ENCODE measurements at regions not wholly inside any gene's neighbourhood (a gene's known extent, or its start where the extent isn't known, plus 50 kb on each side); places are given as distances from the start of the nearest gene placed in this dataset.

- DNase-seq (ENCODE audit: low spot score), result no peak
These were observed 58.7 kb downstream of the OTOL1 start for GRCh38 chr3:161555320-161555719.

GRCh38 chr3:161556533-161556932 is 59.9 kb downstream of the OTOL1 start:
- no peak for DNase-seq (ENCODE audit: low spot score)

DNA sequence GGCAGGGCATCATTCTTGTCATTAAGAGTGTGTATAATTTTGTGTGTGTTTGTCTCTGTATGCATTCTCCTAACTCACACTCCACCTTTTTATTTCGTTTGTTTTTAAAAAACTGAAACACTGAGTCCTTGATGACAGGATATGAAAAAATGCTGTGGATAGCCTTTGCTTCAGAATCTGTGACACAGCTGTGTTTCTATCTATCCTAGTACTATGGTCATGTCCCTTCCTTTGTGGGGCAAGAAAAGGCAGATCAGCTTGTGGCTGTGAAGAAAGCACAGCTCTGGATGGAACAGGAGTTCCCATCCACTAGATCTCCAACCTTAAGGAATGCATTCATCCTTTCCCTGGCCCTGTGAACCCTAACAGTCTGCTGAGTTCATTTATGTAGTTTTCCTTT is 60.3 kb downstream of the OTOL1 start:
- no peak for DNase-seq (ENCODE audit: low spot score)

DNA sequence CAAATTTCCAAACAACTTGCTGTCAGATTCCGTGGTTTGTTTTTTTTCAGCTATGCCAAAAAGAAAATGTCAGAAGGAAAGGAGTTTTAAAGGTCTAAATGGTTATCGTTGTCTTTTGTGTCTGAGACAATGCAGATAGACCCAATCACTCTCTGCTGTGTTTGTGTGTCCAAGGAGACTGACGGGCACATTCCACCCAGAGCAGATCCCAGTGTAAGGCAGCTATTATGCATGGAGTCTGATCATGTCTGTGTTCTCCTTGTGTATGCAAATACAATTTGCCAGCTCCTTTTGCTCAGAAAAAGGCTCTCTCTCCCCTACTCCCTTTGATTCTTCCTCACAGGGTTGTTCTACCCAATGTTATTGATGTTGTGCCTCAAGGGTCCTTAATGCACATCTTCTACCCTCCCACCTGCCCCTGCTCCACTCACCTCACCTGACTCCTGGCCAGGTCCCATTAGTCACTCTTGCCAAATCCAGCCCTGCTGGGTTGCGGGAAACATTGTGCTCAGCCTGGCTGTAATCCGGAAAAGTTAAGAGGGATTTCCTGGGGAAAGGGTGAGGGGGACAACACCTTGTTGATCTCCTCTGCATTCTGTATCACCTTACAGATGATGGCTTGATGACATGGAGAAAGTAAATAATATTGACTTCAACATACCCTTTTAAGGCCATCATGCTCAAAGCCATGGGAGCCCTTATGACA is 61.0 kb downstream of the OTOL1 start:
- DNase-seq (ENCODE audit: low spot score), result no peak

DNA sequence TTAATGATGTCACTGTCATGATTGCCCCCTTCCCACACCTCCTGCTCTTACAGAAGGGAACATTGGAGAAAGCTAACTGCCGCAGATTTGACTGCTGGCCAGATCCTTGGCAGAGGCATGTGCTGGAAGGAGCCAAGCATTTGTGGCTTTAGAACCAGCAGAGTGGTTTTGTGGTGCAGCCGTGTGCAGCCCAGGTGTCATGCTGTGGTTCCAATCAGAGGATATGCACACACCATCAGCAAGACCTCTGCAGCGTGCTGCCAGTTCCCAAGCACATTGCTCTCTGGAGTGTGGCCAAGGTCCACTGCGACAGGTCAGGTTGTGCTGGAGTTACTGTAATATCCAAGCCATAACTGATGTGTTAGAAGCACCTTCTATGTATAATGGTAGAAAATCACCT is 61.6 kb downstream of the OTOL1 start:
- DNase-seq (ENCODE audit: low spot score), result no peak

GRCh38 chr3:161559177-161559998 is 62.8 kb downstream of the OTOL1 start:
- DNase-seq (ENCODE audit: low spot score), result peak; percentile 37

DNA sequence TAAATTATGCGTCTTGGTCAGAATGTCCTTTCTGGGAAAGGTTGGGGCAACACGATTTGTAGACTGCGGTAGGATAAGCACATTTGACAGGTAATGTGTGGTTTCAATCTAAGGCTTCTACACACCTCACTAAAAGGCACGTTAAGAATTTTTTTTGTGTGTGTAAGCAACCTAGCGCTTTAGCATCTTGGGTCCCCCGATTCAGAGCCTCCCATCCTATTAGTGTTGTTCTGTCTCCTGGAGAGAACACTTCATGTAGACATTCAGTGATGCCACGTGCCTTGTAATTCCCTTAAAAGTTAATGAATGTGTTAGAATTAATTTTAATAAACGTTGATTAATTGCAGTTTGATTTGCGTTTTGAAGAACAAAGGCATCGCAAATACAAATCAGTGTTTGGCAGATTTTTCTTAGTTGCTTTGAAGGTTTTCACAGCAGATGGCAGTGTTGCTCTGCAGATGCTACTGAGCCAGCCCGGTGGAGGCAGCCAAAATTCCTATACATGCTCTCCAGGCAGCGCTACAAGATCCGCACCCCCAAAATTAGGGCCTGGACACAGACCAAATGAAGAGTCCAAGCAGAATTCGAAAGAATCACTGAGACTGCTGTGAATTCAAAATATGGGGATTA is 63.5 kb downstream of the OTOL1 start:
- DNase-seq (ENCODE audit: low spot score), result peak; percentile 53

GRCh38 chr3:161567577-161568361 is 71.2 kb downstream of the OTOL1 start:
- DNase-seq (ENCODE audit: low spot score), result peak; percentile 73

- no peak for DNase-seq (ENCODE audit: low spot score)
These were observed 72.1 kb downstream of the OTOL1 start for GRCh38 chr3:161568671-161569070.

- DNase-seq (ENCODE audit: low spot score), result no peak
These were observed 75.3 kb downstream of the OTOL1 start for GRCh38 chr3:161571951-161572350.

DNA sequence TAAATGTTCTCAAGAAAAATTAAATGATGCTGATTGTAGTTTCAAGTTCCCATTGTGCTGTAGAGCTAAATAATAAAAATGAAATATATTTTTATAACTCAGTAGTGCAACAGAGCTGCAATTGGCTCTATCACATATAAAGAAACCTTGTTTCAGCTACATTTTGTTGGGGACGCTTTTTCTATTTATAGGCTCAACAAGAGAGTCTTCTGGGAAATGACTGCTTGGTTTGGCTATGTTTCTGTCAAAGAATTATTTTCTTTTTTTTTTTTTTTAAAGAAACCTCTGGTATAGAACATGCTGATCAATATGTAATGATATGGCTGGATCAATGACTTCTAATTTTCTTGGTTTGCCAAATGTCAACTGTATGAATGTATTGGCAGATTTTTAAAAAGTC is 76.5 kb downstream of the OTOL1 start:
- DNase-seq (ENCODE audit: low spot score), result no peak

DNA sequence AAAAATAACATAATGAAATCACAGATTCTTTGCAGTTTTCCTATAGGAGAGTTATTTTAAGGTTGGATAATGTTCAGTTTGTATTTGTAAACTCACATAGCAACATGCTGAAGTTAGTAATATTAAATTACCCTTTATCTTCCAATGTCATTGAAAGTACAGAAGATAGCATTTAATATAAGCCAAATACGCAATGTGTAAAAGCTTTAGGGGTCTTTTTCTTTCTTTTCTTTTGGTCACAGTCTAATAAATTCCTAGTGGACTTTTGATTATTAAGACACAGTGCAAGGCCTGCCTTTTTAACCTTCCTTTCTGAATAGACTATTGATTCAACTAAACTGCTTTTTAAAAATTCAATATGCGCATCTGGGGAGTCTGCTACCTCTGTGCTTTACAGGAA is 79.3 kb downstream of the OTOL1 start:
- no peak for DNase-seq (ENCODE audit: low spot score)

DNA sequence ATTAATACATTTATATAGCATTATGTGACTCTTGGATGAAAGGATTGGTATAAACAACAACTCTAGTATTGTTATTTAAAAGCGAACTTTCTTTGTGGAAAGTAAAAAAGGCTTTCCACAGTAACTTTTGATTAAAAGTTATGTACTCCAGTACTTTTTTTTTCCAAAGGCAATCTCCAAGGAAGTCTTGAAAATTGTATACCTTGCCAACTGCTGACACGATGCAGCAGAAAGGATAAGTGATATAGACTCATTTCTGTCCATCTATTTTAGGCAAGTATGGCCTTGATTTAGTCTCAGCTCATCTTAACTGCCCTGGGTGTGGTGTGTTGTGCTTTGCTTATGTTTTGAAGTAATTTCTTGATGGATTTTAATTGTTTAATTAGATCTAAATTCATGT is 79.7 kb downstream of the OTOL1 start:
- DNase-seq (ENCODE audit: low spot score), result no peak

DNA sequence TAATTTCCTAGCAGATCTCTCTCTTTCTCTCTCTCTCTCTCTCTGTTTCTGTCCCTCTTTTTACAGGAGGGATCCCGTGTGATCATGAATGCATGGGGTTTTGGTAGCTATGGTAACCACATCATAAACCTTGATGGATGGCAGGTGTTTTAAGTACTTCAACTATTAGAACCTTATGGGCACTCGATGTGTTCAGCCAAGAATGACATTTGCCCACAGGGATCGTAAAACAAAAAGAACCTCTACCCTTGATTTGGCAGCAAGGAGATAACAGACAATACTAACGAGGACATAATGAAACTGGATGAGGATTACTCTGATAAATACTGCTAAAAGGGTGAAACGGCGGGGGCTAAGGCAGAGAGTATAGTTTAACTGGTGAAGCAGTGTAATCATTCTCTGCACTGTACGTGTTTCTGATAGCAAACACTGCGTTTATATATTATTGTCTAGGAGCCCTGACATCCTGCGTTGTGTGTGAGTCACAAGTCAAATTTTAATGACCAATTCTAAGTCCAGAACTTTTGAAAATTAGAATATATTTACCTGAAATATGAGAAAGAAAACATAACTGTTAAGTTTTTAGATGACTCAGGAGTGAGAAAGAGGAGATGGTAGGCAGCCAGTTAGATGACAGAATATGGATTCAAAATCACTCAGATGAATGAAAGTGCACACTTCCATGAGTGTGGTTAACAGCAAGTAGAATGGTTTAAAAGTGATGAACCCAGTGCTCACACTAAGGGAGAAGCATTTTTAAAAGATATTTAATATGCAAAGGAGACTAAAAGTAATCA is 80.3 kb downstream of the OTOL1 start:
- no peak for DNase-seq (ENCODE audit: low spot score)

GRCh38 chr3:161577662-161578061 is 81.1 kb downstream of the OTOL1 start:
- DNase-seq (ENCODE audit: low spot score), result no peak

DNA sequence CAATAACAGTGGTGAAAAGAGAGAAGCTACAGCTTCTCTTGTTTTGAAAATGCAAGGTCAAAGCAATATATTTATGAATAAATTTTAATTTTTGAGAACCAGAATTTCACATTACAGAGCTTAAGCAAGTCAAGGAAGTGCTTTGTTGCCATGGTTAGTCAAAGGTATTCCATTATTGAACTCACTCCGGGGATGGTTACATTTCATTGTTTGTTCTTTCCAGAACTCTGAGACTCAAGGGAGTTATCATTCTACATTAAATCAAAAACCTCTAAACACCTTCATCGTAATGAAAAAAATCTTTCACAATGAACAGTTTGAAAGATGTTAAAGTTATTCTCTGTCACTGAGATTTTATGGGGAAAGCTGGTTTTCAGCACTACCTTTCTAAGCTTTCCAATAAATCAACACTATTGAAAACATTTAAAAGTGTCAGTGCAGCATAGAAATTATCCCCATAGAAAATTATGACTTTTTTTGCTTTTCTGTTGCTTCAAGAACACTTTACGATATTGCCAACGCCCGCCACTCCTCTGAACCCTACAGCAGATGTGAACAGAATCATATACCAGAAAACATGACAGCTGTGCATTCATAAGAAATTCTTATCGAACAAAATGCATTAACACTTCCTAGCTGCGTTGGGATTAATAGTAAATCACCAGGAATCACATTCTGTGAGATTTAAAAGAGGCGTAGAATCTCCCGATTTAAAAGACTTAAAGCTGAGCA is 83.0 kb downstream of the OTOL1 start:
- no peak for DNase-seq (ENCODE audit: low spot score)

GRCh38 chr3:161585922-161586321 is 89.3 kb downstream of the OTOL1 start:
- no peak for DNase-seq (ENCODE audit: low spot score)

DNA sequence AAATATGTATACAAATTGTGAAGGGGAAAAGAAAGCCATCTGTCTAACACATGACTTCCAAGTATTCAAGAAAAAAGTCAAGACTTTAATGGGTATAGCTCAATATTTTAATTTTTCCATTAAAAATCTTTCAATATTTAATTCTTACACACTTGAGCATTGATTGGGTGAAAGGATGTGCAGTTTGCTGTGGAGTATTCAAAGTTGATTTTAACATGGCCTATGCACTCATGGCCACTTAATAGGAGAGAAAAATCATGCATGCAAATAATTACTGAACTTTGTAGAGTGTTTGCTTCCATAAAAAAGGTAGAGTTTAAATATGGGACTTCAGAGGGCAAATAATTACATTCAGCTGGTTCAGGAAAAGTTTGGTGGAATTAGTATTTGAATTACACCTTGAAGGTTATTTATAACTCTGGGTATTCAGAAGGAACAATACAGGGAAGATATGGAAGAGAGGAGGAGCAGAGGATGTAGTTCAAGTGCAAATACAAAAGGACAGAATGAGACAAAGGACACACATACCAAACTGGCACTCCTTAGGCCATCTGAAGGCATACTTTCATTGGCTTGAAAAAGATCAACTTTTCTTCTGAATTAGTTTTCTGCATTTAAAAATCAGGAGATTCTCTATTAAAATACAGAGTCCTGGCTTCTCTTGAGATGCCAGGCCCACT is 90.1 kb downstream of the OTOL1 start:
- DNase-seq (ENCODE audit: low spot score), result no peak

GRCh38 chr3:161598639-161599038 is 102.0 kb downstream of the OTOL1 start:
- DNase-seq (ENCODE audit: low spot score), result no peak

DNA sequence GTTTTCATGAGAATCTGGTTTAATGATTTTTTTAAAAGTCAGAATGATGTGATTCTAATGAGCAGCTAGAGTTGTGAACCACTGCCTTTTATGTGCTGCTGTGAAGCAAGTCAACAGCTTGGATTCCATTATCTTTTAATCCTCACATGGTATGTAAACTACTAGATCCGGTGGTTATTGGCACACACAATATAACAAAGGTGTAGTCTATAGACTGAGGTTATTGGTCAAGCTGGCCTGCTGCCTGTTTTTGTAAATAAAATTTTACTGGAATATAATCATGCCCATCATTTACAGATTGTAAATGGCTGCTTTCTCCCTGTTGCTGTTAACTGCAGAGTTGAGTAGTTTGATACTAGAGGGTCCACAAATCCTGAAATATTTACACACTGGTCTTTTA is 103.1 kb downstream of the OTOL1 start:
- no peak for DNase-seq (ENCODE audit: low spot score)

Data from GM03348 (cell line).